Thoracic aorta (tissue), 2 donors: ENCODE measurements at regions not wholly inside any gene's neighbourhood (a gene's known extent, or its start where the extent isn't known, plus 50 kb on each side); places are given as distances from the start of the nearest gene placed in this dataset.

Experiments
- ATAC-seq: fragments of 150-250 bp; one replicate; pipeline ENCODE4 v1.8.0; 2017; ENCODE audit warnings: low read depth; ENCODE audit not compliant: insufficient number of reproducible peaks, low FRiP score
- DNase-seq: peaks from one replicate; pipeline ENCODE4 v3.0.0-alpha.2; 2020; ENCODE audit warnings: low spot score
- H3K27ac ChIP-seq, 2 donors: fragments of 200-600 bp; sonication (generic); 1 replicate in 1 of 2; 2 replicates in 1 of 2; pipeline ENCODE4 v1.5.1; 2016; ENCODE audit warnings: mild to moderate bottlenecking in 2 of 2, moderate library complexity in 2 of 2
- H3K27me3 ChIP-seq: fragments of 200-600 bp; sonication (generic); replicated peaks from 2 replicates; pipeline ENCODE4 v1.6.0; 2016; ENCODE audit warnings: mild to moderate bottlenecking; ENCODE audit not compliant: insufficient read depth
- H3K36me3 ChIP-seq: fragments of 200-600 bp; sonication (generic); one replicate; pipeline ENCODE4 v1.5.1; 2016
- H3K4me1 ChIP-seq, 2 donors: fragments of 200-600 bp; sonication (generic); 1 replicate in 1 of 2; 2 replicates in 1 of 2; pipeline versions ENCODE4 v1.5.1 to v1.6.0; 2016; ENCODE audit warnings: low read depth in 2 of 2, mild to moderate bottlenecking in 1 of 2; ENCODE audit not compliant: control insufficient read depth in 1 of 2
- H3K4me3 ChIP-seq: fragments of 200-600 bp; sonication (generic); 2 replicates; pipeline ENCODE4 v1.5.1; 2016; ENCODE audit warnings: mild to moderate bottlenecking
- H3K9me3 ChIP-seq: fragments of 200-600 bp; sonication (generic); 2 replicates; pipeline ENCODE4 v1.5.1; 2016
- TF ChIP-seq, protein P1 (sequence below): fragments of 200-600 bp; sonication (generic); IDR thresholded peaks from one replicate; pipeline ENCODE4 v1.5.1; 2019; ENCODE audit warnings: antibody characterized with exemption

DNA sequence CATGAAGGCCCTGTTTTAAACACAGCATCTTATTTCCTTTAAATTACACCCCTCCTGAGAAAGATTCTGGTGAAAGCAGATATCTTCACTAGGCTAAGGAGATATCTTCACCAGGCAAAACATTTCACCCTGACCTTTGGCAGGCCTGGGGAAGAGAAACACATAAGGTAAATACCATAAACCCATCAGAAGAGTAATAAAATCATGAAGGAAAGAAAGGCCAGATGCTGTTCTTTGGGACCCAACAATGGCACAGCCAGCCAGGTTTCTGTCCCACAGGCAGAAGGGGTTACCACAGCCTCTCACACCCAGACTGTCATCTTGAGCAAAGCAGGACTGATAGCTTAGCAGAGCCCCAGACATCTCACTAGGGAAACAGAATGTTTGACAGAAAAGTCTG, 125.4 kb downstream of the CCDC34 start:
- H3K4me1 ChIP-seq: no peaks in the 10 kb centered on the region
- ATAC-seq: no peak
- no peak overlapping the region for H3K4me3 ChIP-seq
- H3K9me3 ChIP-seq: no peaks in the 10 kb centered on the region
- no peak overlapping the region for H3K27ac ChIP-seq
- H3K27me3 ChIP-seq: no peaks in the 10 kb centered on the region
- TF ChIP-seq, protein P1, sequence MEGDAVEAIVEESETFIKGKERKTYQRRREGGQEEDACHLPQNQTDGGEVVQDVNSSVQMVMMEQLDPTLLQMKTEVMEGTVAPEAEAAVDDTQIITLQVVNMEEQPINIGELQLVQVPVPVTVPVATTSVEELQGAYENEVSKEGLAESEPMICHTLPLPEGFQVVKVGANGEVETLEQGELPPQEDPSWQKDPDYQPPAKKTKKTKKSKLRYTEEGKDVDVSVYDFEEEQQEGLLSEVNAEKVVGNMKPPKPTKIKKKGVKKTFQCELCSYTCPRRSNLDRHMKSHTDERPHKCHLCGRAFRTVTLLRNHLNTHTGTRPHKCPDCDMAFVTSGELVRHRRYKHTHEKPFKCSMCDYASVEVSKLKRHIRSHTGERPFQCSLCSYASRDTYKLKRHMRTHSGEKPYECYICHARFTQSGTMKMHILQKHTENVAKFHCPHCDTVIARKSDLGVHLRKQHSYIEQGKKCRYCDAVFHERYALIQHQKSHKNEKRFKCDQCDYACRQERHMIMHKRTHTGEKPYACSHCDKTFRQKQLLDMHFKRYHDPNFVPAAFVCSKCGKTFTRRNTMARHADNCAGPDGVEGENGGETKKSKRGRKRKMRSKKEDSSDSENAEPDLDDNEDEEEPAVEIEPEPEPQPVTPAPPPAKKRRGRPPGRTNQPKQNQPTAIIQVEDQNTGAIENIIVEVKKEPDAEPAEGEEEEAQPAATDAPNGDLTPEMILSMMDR: no peak
- H3K36me3 ChIP-seq: no peaks in the 10 kb centered on the region
- DNase-seq: no peak

DNA sequence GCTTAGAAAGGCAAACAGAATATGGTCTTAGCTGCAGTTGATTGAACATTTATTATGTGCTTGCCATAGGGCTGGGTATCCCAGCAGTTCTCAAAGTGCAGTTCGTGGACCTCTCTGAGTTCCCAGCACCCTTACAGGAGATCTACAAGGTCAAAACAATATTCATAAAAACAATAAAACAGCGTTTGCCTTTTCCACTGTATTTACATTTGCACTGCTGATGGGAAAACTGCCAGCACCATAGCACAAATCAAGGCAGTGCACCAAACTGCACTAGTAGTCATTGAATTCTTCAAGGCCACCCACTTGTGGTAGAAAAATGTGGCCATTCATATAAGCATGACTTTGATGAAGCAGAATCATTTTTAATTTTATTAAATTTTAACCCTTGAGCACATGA, 128.1 kb downstream of the CCDC34 start:
- H3K36me3 ChIP-seq: no peaks in the 10 kb centered on the region
- H3K9me3 ChIP-seq: no peaks in the 10 kb centered on the region
- no peaks in the 10 kb centered on the region for H3K27me3 ChIP-seq
- TF ChIP-seq, protein P1: no peak
- DNase-seq (no peak), ATAC-seq (no peak)
- no peak overlapping the region for H3K4me3 ChIP-seq
- H3K27ac ChIP-seq: no peak overlapping the region
- peaks cover 0 to 1% of the 10 kb centered on the region in 2 donors for H3K4me1 ChIP-seq

DNA sequence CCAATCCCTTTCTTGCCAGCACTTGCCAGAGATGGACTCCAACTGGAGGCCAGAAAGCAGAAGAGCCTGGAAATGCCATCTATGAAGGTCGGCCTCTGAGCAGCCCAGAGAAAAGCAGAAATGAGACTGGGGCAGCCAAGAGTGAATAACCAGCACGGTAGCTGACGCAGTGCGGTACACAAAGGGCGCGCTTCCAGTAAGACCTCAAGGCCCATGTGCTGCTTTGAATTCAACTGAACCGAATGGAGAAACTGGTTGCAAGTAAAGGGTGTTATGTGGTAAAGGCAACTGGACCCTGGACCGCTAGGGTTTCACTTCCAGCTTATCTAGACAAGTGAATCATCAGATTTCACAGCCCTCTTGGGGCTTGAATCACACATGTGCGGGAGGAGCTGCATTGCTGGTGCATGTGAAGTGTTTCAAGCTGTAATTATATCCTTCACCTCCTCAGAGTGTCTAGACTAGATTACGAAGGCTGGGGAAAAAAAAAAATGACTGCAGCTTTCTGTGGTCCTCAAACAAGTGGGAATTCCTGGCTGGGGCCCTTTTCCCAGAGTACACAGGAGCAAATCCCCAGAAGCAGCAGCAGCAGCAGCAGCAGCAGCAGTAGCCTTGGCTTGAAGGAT, 128.9 kb downstream of the CCDC34 start:
- peaks cover 0 to 7% of the 10 kb centered on the region in 2 donors for H3K4me1 ChIP-seq
- no peak overlapping the region for H3K27ac ChIP-seq
- ATAC-seq (no peak), DNase-seq (no peak)
- no peaks in the 10 kb centered on the region for H3K27me3 ChIP-seq
- H3K36me3 ChIP-seq: no peaks in the 10 kb centered on the region
- H3K9me3 ChIP-seq: no peaks in the 10 kb centered on the region
- TF ChIP-seq, protein P1: no peak
- no peak overlapping the region for H3K4me3 ChIP-seq

DNA sequence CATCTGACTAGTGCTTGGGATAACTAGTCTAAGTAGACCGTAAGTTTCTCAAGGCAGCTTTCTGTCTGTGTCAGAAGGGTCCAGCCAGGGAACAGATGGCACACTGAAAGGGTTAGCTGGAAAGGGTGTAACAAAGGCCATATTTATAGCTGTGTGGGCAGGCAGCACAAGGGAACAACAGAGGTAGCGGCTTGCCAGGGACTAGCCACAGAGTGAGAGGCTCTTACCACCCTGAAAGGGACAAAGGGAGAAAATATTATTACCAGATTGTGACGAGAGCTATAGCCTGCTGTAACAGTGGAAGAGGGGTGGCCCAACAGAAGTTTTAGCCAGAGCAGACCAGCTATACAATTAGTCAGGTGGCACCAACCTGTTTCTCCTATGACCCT, 129.4 kb downstream of the CCDC34 start:
- TF ChIP-seq, protein P1: no peak
- no peaks in the 10 kb centered on the region for H3K9me3 ChIP-seq
- ATAC-seq: no peak

DNA sequence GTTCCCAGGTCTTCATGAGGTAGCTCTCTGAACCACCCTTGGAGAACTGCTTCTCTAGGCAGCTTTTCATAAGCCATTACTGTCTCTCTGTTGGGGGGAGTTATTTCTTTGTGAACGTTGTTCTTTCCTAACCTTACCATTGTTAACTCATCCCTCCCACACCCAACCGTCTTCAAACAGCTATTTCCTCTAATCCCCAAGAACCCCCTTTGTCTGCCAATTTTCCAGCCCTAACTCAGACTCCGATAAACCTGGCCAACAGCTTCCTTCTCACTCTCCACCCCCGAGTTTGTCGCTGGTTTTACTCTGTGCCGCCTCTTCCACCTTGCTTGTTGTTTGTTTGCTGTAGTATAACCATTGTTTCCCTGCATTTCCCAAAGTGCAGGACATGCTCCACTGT, 131.5 kb downstream of the CCDC34 start:
- H3K9me3 ChIP-seq: no peaks in the 10 kb centered on the region
- ATAC-seq (no peak), DNase-seq (no peak)
- H3K36me3 ChIP-seq: no peaks in the 10 kb centered on the region
- no peaks in the 10 kb centered on the region for H3K27me3 ChIP-seq
- H3K4me3 ChIP-seq: no peak overlapping the region
- H3K27ac ChIP-seq: no peak overlapping the region
- peaks cover 0 to 7% of the 10 kb centered on the region in 2 donors for H3K4me1 ChIP-seq
- TF ChIP-seq, protein P1: no peak

More for the DNA sequence above, 129.4 kb downstream of the CCDC34 start:
- no peak overlapping the region for H3K4me3 ChIP-seq
- H3K4me1 ChIP-seq: peaks cover 0 to 7% of the 10 kb centered on the region in 2 donors
- no peak overlapping the region for H3K27ac ChIP-seq
- no peak for DNase-seq
- H3K36me3 ChIP-seq: no peaks in the 10 kb centered on the region
- H3K27me3 ChIP-seq: no peaks in the 10 kb centered on the region
